IMR-90 (cell line): ENCODE measurements at regions not wholly inside any gene's neighbourhood (a gene's known extent, or its start where the extent isn't known, plus 50 kb on each side); places are given as distances from the start of the nearest gene placed in this dataset.
A peak's percentile ranks its signal among the peaks of the same experiment; 100 is the strongest.

Experiments used
- ATAC-seq: fragments of 200-7000 bp; cut with Tn5 transposase; 2 replicates; pipeline ENCODE4 v1.9.1; 2020; ENCODE audit warnings: low read depth, mild to moderate bottlenecking, moderate library complexity
- BruUV-seq: library from RNA; stranded (reverse); fragments of 400-500 nt; replicated peaks from 2 replicates; lab custom pipeline; 2021; lab: Mats Ljungman, UMichigan
- CTCF ChIA-PET: fragments of 300-600 bp; formaldehyde crosslinking; extraction: SDS; loops from one replicate; lab custom pipeline; 2021; ENCODE audit warnings: antibody characterized with exemption; lab: Yijun Ruan, JAX
- POLR2A ChIA-PET: fragments of 300-600 bp; sonication (Branson Sonifier 250); formaldehyde crosslinking; loops from one replicate; lab custom pipeline; 2022; ENCODE audit warnings: antibody characterized with exemption; ENCODE audit not compliant: unreplicated experiment; lab: Charles Lee
- DNase-seq: peaks from one replicate; pipeline ENCODE4 v3.0.0; 2013
- H2AFZ ChIP-seq: replicated peaks from 2 replicates; pipeline ENCODE3; 2013; ENCODE audit warnings: low read length, mild to moderate bottlenecking; ENCODE audit not compliant: poor library complexity
- H2AK5ac ChIP-seq: 2 replicates; pipeline ENCODE4 v1.6.1; 2013; ENCODE audit warnings: low read depth, low read length, inconsistent platforms
- H2AK9ac ChIP-seq: replicated peaks from 2 replicates; pipeline ENCODE3; 2013; ENCODE audit warnings: mild to moderate bottlenecking, low read depth, low read length, moderate library complexity; ENCODE audit not compliant: poor library complexity
- H2BK120ac ChIP-seq: 2 replicates; pipeline ENCODE4 v1.6.1; 2013; ENCODE audit warnings: low read depth, low read length, inconsistent platforms
- H2BK15ac ChIP-seq: 3 replicates; pipeline ENCODE4 v1.6.1; 2013; ENCODE audit warnings: low read depth, low read length, inconsistent platforms
- H2BK20ac ChIP-seq: 2 replicates; pipeline ENCODE4 v1.6.1; 2013; ENCODE audit warnings: low read depth, mild to moderate bottlenecking, inconsistent platforms, low read length, moderate library complexity
- H2BK5ac ChIP-seq: 2 replicates; pipeline ENCODE4 v1.6.1; 2013; ENCODE audit warnings: mild to moderate bottlenecking, low read depth, low read length, inconsistent platforms; ENCODE audit not compliant: poor library complexity, severe bottlenecking
- H3K14ac ChIP-seq: replicated peaks from 2 replicates; pipeline ENCODE4 v1.6.1; 2013; ENCODE audit warnings: low read depth, low read length, inconsistent platforms
- H3K18ac ChIP-seq: 2 replicates; pipeline ENCODE4 v1.6.1; 2013; ENCODE audit warnings: low read depth, low read length, control low read depth
- H3K23ac ChIP-seq: 2 replicates; pipeline ENCODE4 v1.6.1; 2013; ENCODE audit warnings: low read depth, low read length, inconsistent platforms
- H3K27ac ChIP-seq: 2 replicates; pipeline ENCODE4 v1.5.1; 2013; ENCODE audit warnings: mild to moderate bottlenecking, control low read depth, low read length; ENCODE audit not compliant: insufficient read depth
- H3K27me3 ChIP-seq: 2 replicates; pipeline ENCODE4 v1.6.1; 2013; ENCODE audit warnings: low read length; ENCODE audit not compliant: control insufficient read depth, insufficient read depth
- H3K36me3 ChIP-seq: 2 replicates; pipeline ENCODE4 v1.6.1; 2013; ENCODE audit warnings: low read length, mixed read lengths; ENCODE audit not compliant: control insufficient read depth, insufficient read depth
- H3K4ac ChIP-seq: 2 replicates; pipeline ENCODE4 v1.6.1; 2013; ENCODE audit warnings: low read depth, low read length, inconsistent platforms
- H3K4me1 ChIP-seq: 2 replicates; pipeline ENCODE4 v1.6.1; 2013; ENCODE audit warnings: low read length, mixed read lengths; ENCODE audit not compliant: control insufficient read depth, insufficient read depth
- H3K4me2 ChIP-seq: 2 replicates; pipeline ENCODE4 v1.6.1; 2013; ENCODE audit warnings: low read depth, mild to moderate bottlenecking, control low read depth, low read length, moderate library complexity
- H3K4me3 ChIP-seq: 2 replicates; pipeline ENCODE4 v1.5.1; 2013; ENCODE audit warnings: low read depth, mild to moderate bottlenecking, control low read depth, low read length, moderate library complexity; ENCODE audit not compliant: insufficient read depth
- H3K56ac ChIP-seq: 2 replicates; pipeline ENCODE4 v1.6.1; 2013; ENCODE audit warnings: low read length, inconsistent platforms; ENCODE audit not compliant: insufficient read depth; ENCODE audit errors: extremely low read depth
- H3K79me1 ChIP-seq, 2 experiments: 2 replicates each; pipeline ENCODE4 v1.6.1; 2013; ENCODE audit warnings: low read length in 2 of 2, inconsistent platforms in 1 of 2, low read depth in 1 of 2
- H3K9ac ChIP-seq: 2 replicates; pipeline ENCODE4 v1.6.1; 2013; ENCODE audit warnings: low read depth, low read length, control low read depth
- H3K9me1 ChIP-seq: 2 replicates; pipeline ENCODE4 v1.6.1; 2013; ENCODE audit warnings: low read length, inconsistent platforms; ENCODE audit not compliant: insufficient read depth
- H3K9me3 ChIP-seq: 2 replicates; pipeline ENCODE4 v1.6.1; 2013; ENCODE audit warnings: low read length; ENCODE audit not compliant: control insufficient read depth, insufficient read depth
- H4K20me1 ChIP-seq: 2 replicates; pipeline ENCODE4 v1.6.1; 2013; ENCODE audit warnings: low read length, inconsistent platforms; ENCODE audit not compliant: insufficient read depth
- H4K5ac ChIP-seq: 2 replicates; pipeline ENCODE4 v1.6.1; 2013; ENCODE audit warnings: mild to moderate bottlenecking, low read depth, low read length, control low read depth
- H4K8ac ChIP-seq, 2 experiments: 2 replicates each; pipeline ENCODE4 v1.6.1; 2013; ENCODE audit warnings: low read depth in 2 of 2, low read length in 2 of 2, control low read depth in 1 of 2, inconsistent platforms in 1 of 2
- H4K91ac ChIP-seq: 2 replicates; pipeline ENCODE4 v1.6.1; 2013; ENCODE audit warnings: low read depth, low read length, inconsistent platforms; ENCODE audit not compliant: insufficient read depth
- BHLHE40 ChIP-seq: fragments of 150-350 bp; IDR thresholded peaks from 2 replicates; pipeline ENCODE4 v1.6.1; 2016; ENCODE audit warnings: mild to moderate bottlenecking, low read depth, low read length
- CEBPB ChIP-seq: IDR thresholded peaks from 2 replicates; pipeline ENCODE4 v1.6.1; 2012; ENCODE audit warnings: low read depth, low read length, improper control_type of control experiment
- ELK1 ChIP-seq: fragments of 150-350 bp; IDR thresholded peaks from 2 replicates; pipeline ENCODE4 v1.6.1; 2016; ENCODE audit warnings: low read depth, mild to moderate bottlenecking, low read length, moderate library complexity, borderline replicate concordance
- FOS ChIP-seq: fragments of 150-350 bp; IDR thresholded peaks from 2 replicates; pipeline ENCODE4 v1.6.1; 2016; ENCODE audit warnings: low read depth, low read length
- MAFK ChIP-seq: IDR thresholded peaks from 2 replicates; pipeline ENCODE4 v1.6.1; 2012; ENCODE audit warnings: low read depth, low read length, improper control_type of control experiment
- MAZ ChIP-seq: IDR thresholded peaks from 2 replicates; pipeline ENCODE4 v1.6.1; 2012; ENCODE audit warnings: low read depth, mild to moderate bottlenecking, low read length, improper control_type of control experiment, moderate library complexity, borderline replicate concordance
- MXI1 ChIP-seq: IDR thresholded peaks from 2 replicates; pipeline ENCODE4 v1.6.1; 2012; ENCODE audit warnings: low read depth, mild to moderate bottlenecking, low read length, moderate library complexity, borderline replicate concordance
- NFE2L2 ChIP-seq: fragments of 150-350 bp; IDR thresholded peaks from 2 replicates; pipeline ENCODE4 v1.6.1; 2016; ENCODE audit warnings: low read depth, mild to moderate bottlenecking, low read length
- POLR2A ChIP-seq: IDR thresholded peaks from 2 replicates; pipeline ENCODE4 v1.6.1; 2012; ENCODE audit warnings: mild to moderate bottlenecking, low read depth, low read length
- RAD21 ChIP-seq: IDR thresholded peaks from 2 replicates; pipeline ENCODE4 v1.6.1; 2012; ENCODE audit warnings: low read length, improper control_type of control experiment
- RCOR1 ChIP-seq: IDR thresholded peaks from 2 replicates; pipeline ENCODE4 v1.6.1; 2012; ENCODE audit warnings: mild to moderate bottlenecking, low read length, improper control_type of control experiment; ENCODE audit not compliant: insufficient replicate concordance
- SMC3 ChIP-seq: fragments of 150-350 bp; IDR thresholded peaks from 2 replicates; pipeline ENCODE4 v1.6.1; 2016; ENCODE audit warnings: low read depth, mild to moderate bottlenecking, antibody characterized with exemption, low read length, moderate library complexity
- WGBS, 2 experiments: methylation state at CpG; one replicate each; pipeline versions ENCODE4 v1.1.5 to v1.1.7; 2013; ENCODE audit warnings: missing lambda C conversion rate in 2 of 2; ENCODE audit not compliant: insufficient read length in 1 of 2; ENCODE audit errors: extremely low coverage in 2 of 2; 5-methylcytosine and 5-hydroxymethylcytosine counted together
- dilution Hi-C: fragments of 300-500 bp; cut with HindIII; formaldehyde crosslinking; loops from one replicate; pipeline ENCODE4 v1.14.3; 2018; ENCODE audit warnings: low sequenced_read_pairs; ENCODE audit not compliant: unreplicated experiment
- in situ Hi-C: fragments of 300-500 bp; cut with MboI; formaldehyde crosslinking; loops from 3 replicates; pipeline ENCODE4 v1.14.3; 2019; ENCODE audit warnings: low sequenced_read_pairs, inconsistent platforms, mixed read lengths
- intact Hi-C: fragments of 100-400 bp; cut with micrococcal nuclease; formaldehyde crosslinking; loops from 2 replicates; pipeline ENCODE4 v1.10.0; 2022

GRCh38 chr11:110522471-110522870 lies 92.7 kb downstream of the FDX1 start:
- Histone ChIP-seq H2BK20ac (no peak overlapping the region), H3K27me3 (no peaks in the 10 kb centered on the region), H2BK120ac (no peak overlapping the region), H4K20me1 (no peaks in the 10 kb centered on the region), H3K36me3 (no peaks in the 10 kb centered on the region), H4K91ac (no peak overlapping the region; the same call in 1 of the 2 replicates), H3K4me2 (no peak overlapping the region), H3K4me3 (no peak overlapping the region), H3K9me1 (peaks cover 8% of the 10 kb centered on the region; the same call in 1 of the 2 replicates), H2AFZ (no peak overlapping the region), H4K5ac (no peak overlapping the region; the same call in 1 of the 2 replicates), H2AK9ac (no peak overlapping the region), H3K27ac (no peak overlapping the region), H3K4ac (no peak overlapping the region), H2AK5ac (peak overlapping the region; percentile 7), H3K56ac (no peak overlapping the region), H2BK5ac (no peak overlapping the region), H3K23ac (no peak overlapping the region), H3K79me1 (no peaks in the 10 kb centered on the region), H2BK15ac (no peak overlapping the region; the same call in 2 of the 3 replicates), H4K8ac (no peak overlapping the region), H3K14ac (peak overlapping the region; percentile 50; the same call in 1 of the 2 replicates), H3K9ac (no peak overlapping the region), H3K18ac (peak overlapping the region; percentile 46; the same call in 1 of the 2 replicates), H3K9me3 (no peaks in the 10 kb centered on the region), H3K4me1 (peaks cover 14% of the 10 kb centered on the region)
- intact Hi-C loops (no loop called here), in situ Hi-C loops (no loop called here), dilution Hi-C loops (no loop called here)
- POLR2A ChIA-PET = no interaction called here
- BruUV-seq = no TSS peak
- DNase-seq = no peak
- WGBS, 2 experiments = no CpG with 5 or more reads among the region's 2 CpGs
- TF ChIP-seq RCOR1 = no peak
- TF ChIP-seq MAZ = no peak
- TF ChIP-seq MAFK = no peak
- TF ChIP-seq NFE2L2 = no peak
- no peak for TF ChIP-seq RAD21
- no peak for TF ChIP-seq ELK1
- no peak for TF ChIP-seq BHLHE40
- TF ChIP-seq CEBPB = no peak
- no peak for TF ChIP-seq MXI1
- no peak for TF ChIP-seq SMC3
- TF ChIP-seq POLR2A = no peak
- no peak for TF ChIP-seq FOS
- no peak for ATAC-seq
- CTCF ChIA-PET = no interaction called here
